Transverse colon (tissue), 4 donors: ENCODE measurements at regions not wholly inside any gene's neighbourhood (a gene's known extent, or its start where the extent isn't known, plus 50 kb on each side); places are given as distances from the start of the nearest gene placed in this dataset.

ENCODE experiments used
- POLR2AphosphoS5 ChIP-seq, 3 donors: sonication (generic); formaldehyde crosslinking; IDR thresholded peaks; one replicate each; pipeline ENCODE4 v1.6.1; 2016; ENCODE audit warnings: antibody characterized with exemption in 3 of 3
- TF ChIP-seq, protein P1 (sequence below), 5 experiments: fragments of 200-600 bp in 3 of 5; fragments of 450-650 bp in 2 of 5; sonication (generic) in 3 of 5; IDR thresholded peaks; 1 replicate in 2 of 5; 2 replicates in 3 of 5; pipeline ENCODE4 v1.5.1; 2016 to 2017; ENCODE audit warnings: antibody characterized with exemption in 5 of 5, inconsistent platforms in 3 of 5, mild to moderate bottlenecking in 2 of 5, moderate library complexity in 1 of 5

DNA sequence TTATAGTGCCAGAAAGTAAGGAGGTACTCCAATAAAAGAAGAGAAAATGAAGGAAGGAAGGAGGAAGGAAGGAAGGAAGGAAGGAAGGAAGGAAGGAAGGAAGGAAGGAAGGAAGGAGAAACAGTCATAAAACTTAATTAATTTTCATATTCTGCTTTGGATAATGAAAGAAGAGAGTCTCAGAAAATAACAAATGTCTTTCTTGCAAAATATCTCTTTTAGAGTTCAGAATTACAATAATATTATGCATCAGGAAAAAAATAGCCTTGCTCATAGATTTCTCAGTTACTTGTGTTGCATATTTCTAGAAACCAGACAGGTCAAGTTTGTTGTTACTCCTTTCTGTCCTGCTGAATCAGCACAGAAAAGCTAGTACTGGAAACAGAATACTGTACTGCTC is 130.1 kb upstream of the DKK2 start:
- TF ChIP-seq, protein P1, sequence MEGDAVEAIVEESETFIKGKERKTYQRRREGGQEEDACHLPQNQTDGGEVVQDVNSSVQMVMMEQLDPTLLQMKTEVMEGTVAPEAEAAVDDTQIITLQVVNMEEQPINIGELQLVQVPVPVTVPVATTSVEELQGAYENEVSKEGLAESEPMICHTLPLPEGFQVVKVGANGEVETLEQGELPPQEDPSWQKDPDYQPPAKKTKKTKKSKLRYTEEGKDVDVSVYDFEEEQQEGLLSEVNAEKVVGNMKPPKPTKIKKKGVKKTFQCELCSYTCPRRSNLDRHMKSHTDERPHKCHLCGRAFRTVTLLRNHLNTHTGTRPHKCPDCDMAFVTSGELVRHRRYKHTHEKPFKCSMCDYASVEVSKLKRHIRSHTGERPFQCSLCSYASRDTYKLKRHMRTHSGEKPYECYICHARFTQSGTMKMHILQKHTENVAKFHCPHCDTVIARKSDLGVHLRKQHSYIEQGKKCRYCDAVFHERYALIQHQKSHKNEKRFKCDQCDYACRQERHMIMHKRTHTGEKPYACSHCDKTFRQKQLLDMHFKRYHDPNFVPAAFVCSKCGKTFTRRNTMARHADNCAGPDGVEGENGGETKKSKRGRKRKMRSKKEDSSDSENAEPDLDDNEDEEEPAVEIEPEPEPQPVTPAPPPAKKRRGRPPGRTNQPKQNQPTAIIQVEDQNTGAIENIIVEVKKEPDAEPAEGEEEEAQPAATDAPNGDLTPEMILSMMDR (IDR thresholded peaks at IDR 0.05) = no peak
- no peak for TF ChIP-seq POLR2AphosphoS5 (IDR thresholded peaks at IDR 0.05)
